ENCODE measurements at regions not wholly inside any gene's neighbourhood (a gene's known extent, or its start where the extent isn't known, plus 50 kb on each side); places are given as distances from the start of the nearest gene placed in this dataset.

DNA sequence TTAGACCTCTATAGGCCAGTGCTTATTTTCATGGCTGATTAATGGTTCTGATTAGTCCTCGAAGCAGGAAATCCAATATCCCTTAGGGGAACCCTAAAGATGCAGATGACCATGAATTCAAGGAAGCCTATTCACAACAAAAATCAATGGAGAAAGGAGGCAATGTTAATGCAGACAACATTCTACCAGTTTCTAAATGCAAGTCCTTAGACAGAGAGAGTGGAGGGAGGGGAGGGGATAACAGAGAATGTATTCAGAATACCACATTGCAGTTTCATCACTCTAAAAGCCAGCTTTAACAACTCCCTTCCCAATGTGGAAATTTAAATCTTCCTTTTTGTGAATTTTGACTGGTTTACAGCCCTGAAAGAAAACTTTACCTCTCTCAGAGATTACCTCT lies 87.1 kb upstream of the POU3F2 start:
- no peak for DNase-seq (ENCODE audit: low read depth)

GRCh38 chr6:98747960-98748359 lies 86.4 kb upstream of the POU3F2 start:
- DNase-seq (ENCODE audit: low read depth) = no peak

GRCh38 chr6:98759459-98759858 lies 74.9 kb upstream of the POU3F2 start:
- DNase-seq (ENCODE audit: low read depth) = no peak

- DNase-seq (ENCODE audit: low read depth) = no peak
Measured at GRCh38 chr6:98764373-98764911, 69.9 kb upstream of the POU3F2 start.

- DNase-seq (ENCODE audit: low read depth) = no peak
Measured at GRCh38 chr6:98769546-98769945, 64.8 kb upstream of the POU3F2 start.

GRCh38 chr6:98775205-98775604 lies 59.2 kb upstream of the POU3F2 start:
- DNase-seq (ENCODE audit: low read depth) = no peak

DNA sequence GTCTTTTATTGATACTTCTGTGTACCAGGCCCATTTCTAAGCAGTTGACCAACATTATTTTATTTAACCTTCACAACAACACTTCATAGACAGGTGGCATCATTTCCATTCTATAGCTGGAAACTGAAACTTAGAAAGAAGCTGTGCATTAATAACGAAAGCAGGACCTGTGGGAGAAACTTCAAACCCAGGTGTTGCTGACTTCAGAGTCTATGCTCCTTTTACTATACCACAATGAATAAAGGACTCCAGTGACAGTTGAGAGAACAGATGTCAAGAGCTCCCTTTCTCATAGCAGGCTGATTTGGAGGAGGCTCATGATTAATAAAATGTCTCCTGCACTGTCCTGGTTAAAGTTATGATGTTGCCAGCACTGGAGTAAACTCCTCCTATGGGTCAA lies 56.6 kb upstream of the POU3F2 start:
- DNase-seq (ENCODE audit: low read depth) = no peak

GRCh38 chr6:98779618-98780017 lies 54.8 kb upstream of the POU3F2 start:
- no peak for DNase-seq (ENCODE audit: low read depth)

- no peak for DNase-seq (ENCODE audit: low read depth)
Measured at GRCh38 chr6:98782772-98783171, 51.6 kb upstream of the POU3F2 start.

DNA sequence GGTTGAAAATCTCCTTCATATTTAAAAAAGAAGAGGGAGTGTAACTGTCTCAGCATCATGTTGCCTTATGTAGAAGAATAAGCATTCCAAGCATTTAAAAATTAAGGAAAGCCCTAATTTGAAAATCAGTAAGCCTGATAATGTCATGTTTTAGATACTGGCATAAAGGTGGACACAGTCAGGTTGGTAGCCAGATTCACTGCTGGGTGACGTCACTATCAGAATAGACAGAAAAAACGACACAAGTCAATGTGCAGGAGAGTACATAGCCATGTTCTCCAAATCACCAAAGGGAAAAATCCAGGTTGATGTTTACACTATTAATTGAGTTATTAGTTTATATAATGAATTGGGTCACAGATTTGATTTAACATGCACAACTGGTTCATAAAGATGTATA lies 50.8 kb upstream of the POU3F2 start:
- DNase-seq (ENCODE audit: low read depth) = no peak
